GM12801 (cell line): ENCODE measurements at regions not wholly inside any gene's neighbourhood (a gene's known extent, or its start where the extent isn't known, plus 50 kb on each side); places are given as distances from the start of the nearest gene placed in this dataset.

ENCODE experiments used
- TF ChIP-seq, protein P1 (sequence below): IDR thresholded peaks from one replicate; pipeline ENCODE4 v1.5.1; 2011; ENCODE audit warnings: control low read depth; ENCODE audit not compliant: insufficient read length; ENCODE audit errors: extremely low read depth

DNA sequence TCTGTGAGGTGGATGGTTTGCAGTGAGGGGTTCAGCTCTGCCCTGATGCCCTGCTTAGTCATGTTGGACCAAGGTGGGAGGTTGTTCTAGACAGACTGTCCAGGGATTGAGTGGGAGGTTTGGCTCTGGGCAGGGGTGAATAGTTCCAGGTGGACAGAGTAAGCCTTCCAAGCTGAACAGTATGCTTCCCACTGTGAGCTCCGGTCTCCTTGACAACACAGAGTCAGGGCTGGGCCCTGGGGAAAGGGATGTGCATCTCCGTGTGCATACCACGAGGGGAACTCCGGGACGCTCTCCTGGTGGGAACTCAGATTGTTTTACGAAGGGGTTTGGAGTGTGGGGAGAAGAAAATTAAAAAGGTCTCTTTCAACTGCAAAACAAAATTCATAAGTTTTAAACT lies 174.7 kb downstream of the DHX35 start:
- TF ChIP-seq, protein P1, sequence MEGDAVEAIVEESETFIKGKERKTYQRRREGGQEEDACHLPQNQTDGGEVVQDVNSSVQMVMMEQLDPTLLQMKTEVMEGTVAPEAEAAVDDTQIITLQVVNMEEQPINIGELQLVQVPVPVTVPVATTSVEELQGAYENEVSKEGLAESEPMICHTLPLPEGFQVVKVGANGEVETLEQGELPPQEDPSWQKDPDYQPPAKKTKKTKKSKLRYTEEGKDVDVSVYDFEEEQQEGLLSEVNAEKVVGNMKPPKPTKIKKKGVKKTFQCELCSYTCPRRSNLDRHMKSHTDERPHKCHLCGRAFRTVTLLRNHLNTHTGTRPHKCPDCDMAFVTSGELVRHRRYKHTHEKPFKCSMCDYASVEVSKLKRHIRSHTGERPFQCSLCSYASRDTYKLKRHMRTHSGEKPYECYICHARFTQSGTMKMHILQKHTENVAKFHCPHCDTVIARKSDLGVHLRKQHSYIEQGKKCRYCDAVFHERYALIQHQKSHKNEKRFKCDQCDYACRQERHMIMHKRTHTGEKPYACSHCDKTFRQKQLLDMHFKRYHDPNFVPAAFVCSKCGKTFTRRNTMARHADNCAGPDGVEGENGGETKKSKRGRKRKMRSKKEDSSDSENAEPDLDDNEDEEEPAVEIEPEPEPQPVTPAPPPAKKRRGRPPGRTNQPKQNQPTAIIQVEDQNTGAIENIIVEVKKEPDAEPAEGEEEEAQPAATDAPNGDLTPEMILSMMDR: no peak

DNA sequence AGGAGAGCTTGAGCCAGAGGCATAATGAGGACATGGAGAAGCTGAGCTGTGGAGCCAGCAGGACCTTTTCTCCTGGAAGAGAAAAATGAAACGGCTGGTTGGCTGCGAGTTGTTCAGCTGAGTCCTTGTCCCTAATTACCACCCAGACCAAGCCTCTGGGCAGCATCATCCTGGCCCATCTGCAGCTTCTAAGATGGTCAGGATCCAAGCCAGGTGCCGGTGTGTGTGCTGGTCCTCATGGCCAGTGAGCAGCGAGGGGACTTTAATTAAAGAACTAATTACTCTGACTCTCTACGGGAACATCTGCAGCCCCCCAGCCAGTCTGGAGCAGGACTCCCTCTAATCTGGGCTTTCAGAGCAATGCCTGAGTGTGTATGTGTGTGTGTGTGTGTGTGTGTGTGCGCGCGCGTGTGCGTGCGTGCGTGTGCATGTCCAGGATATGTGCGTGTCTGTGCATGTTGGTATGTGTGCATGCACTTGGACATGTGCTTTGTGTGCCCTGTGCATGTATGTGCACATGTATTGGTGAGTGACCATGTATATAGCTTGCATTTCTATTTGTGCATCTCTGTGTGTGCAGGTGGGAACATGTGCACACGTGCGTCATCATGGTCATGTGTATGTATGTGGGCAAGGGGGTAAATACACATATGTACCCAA lies 173.9 kb downstream of the DHX35 start:
- TF ChIP-seq, protein P1: no peak

DNA sequence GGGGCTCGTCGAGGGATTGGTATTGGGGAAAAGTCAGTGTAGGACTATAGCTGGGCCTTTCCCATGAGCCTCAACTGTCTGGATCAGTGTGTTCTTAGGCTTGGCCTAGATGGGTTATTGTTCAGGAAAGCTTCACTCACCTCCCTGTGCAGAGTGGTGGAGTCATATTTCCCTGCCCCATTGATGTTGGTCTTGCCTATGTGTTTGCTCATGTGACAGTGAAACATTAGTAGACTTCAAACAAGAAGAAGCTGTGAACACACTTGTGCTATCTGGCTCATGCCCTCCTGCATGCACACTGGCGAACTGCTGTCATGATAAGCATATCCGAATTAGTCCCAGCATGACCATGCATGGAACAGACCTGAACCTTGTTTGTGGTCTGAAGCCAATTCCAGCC lies 171.1 kb downstream of the DHX35 start:
- TF ChIP-seq, protein P1: no peak

DNA sequence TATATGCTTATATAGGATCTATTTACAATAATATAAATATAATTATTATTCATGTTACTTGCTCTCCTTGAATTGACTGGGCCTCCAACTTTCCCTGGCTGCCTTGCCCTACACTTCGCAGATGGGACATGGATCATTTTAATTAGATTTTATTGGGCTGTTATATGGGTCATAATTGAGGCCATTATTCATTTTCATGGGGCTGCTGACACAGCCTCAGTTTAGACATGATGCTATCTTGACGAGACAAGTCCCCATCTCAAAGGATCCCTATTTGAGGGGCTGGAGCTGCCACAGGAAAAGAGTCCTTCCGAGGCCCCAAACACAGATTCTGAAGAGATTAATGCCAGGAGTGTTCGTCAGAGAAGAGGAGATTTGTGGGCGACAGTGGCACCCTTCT lies 170.4 kb downstream of the DHX35 start:
- TF ChIP-seq, protein P1: no peak

DNA sequence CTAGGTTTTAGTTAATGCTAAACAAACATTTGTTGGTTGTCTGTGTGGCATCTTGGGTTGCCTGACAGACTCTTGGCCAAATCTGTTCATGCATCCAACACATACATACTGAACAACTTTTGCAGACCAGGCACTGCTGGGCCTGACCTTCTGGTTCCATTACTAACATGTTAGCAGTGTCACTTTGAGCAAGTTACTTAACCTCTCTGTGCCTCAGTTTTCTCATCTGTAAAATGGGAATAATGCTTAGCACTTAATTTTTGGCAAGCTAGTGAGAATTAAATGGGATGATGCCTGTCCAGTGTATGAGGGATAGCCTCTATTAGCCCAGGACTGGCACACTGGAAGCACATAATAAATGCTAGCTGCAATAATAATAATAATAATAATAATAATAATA lies 169.9 kb downstream of the DHX35 start:
- TF ChIP-seq, protein P1: no peak

DNA sequence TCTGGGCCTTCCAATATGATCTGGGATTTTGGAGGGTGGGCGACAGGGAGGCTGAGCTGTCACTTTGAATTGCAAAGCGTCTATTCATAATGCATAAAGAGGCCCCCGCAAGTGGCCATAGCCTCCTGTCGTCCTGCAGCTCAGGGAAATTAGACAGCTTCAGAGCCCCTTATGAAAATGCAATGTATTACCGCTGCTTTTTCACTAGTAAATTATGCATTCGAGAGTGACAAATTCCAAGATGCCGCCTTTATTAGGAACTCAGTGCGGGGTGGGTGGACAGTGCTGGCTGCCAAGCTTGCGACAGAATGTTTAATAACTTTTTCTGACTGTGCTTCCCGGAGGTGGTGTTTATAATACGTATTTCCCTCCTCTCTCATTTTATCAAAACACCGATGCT lies 168.5 kb downstream of the DHX35 start:
- TF ChIP-seq, protein P1: no peak

DNA sequence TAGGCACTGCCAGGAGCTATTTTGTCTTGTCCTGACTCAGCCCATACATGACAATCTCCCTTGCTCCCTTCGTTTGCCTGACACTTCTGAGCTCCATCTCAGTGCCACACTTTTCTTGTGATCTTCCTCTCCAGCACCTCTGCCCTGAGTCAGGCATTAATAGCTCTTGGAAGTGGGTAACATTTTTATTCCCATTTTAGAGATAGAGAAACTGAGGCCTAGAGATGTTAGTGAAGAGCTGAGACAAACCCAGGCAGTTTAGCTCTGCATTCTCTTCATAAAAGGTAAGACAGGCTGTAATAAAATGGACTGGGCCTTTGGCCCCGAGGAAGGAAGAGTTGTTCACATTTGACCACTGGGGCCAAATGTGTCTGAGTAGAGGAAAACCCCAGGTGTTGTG lies 167.4 kb downstream of the DHX35 start:
- TF ChIP-seq, protein P1: no peak

DNA sequence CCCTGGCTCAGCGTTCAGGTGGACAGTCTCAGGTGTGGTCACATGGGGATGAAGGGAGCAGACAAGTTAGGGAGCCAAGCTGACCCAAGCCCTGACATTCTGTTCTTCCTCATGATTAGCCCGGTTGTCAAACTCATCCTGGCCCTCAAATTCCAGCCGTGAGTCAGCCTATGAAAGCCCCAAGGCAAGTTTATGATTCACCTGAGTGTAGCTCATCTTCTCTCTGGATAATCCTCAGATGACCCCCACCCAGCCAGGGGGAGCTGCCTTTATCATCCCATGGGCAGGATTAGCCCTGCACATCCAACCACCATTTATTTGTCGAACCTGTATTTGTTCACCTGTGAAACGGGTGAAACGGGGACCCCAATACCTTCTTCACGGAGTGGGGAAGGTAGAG lies 161.9 kb downstream of the DHX35 start:
- TF ChIP-seq, protein P1: no peak
